CD1c-positive myeloid dendritic cell (primary cell): ENCODE measurements at regions not wholly inside any gene's neighbourhood (a gene's known extent, or its start where the extent isn't known, plus 50 kb on each side); places are given as distances from the start of the nearest gene placed in this dataset.

Experiments
- DNase-seq: peaks from one replicate; pipeline ENCODE4 v3.0.0-alpha.2; 2016; ENCODE audit errors: extremely low spot score

- DNase-seq = no peak
Measured at GRCh38 chr11:104433751-104434150, 269.8 kb upstream of the PDGFD start.

- DNase-seq = no peak
Measured at GRCh38 chr11:104432981-104433380, 269.0 kb upstream of the PDGFD start.

DNA sequence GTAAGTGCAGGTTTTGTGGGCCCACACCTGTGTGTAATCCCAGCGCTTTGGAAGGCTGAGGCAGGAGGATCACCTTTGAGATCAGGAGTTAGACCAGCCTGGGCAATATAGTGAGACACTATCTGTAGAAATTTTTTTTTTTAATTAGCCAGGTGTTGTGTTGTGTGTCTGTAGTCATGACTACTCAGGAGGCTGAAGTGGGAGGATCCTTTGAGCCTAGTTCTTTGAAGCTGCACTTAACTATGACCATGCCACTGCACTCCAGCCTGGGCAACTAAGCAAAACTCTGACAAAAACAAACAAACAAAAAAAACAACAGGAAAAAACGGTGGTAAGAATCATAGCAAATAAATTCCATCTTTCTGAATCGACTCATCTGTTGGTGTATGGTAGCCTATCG is 268.6 kb upstream of the PDGFD start:
- no peak for DNase-seq

DNA sequence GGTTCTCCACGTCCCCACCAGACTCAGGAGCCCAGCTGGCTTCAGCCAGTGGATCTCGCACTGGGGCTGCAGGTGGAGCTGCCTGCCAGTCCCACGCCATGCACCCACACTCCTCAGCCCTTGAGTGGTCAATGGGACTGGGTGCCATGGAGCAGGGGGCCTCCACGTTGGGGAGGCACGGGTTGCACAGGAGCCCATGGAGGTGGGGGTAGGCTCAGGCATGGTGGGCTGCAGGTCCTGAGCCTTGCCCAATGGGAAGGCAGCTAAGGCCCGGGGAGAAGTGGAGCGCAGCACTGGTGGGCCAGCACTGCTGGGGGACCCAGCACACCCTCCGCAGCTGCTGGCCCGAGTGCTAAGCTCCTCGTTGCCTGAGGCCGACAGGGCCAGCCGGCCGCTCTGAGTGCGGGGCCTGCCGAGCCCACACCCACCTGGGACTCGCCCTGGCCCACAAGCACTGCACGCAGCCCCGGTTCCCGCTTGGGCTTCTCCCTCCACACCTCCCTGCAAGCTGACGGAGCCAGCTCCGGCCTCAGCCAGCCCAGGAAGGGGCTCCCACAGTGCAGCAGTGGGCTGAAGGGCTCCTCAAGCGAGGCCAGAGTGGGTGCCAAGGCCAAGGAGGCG is 258.5 kb upstream of the PDGFD start:
- DNase-seq = no peak

DNA sequence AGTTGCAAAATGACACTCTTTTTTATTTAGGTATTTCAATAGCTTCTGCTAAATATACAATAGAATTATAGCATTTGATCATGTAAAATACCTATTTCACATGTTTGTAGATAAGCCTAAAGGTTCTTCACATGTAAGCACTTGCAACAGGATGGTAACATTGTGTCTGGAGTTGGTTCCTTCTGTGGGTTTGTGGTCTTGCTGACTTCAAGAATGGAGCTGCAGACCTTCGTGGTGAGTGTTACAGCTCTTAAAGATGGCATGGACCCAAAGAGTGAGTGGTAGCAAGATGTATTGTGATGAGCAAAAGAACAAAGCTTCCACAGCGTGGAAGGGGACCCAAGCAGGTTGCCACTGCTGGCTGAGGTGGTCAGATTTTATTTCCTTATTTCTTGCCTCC is 246.4 kb upstream of the PDGFD start:
- no peak for DNase-seq

GRCh38 chr11:104408630-104409029 is 244.7 kb upstream of the PDGFD start:
- DNase-seq = no peak

- no peak for DNase-seq
Measured at GRCh38 chr11:104405277-104405676, 241.3 kb upstream of the PDGFD start.

- no peak for DNase-seq
Measured at GRCh38 chr11:104404231-104405175, 240.6 kb upstream of the PDGFD start.

- DNase-seq = peak; percentile 12
Measured at GRCh38 chr11:104402812-104403521, 239.0 kb upstream of the PDGFD start.

- no peak for DNase-seq
Measured at GRCh38 chr11:104394508-104394907, 230.6 kb upstream of the PDGFD start.

GRCh38 chr11:104390651-104391050 is 226.7 kb upstream of the PDGFD start:
- DNase-seq = no peak

- no peak for DNase-seq
Measured at GRCh38 chr11:104385884-104386283, 221.9 kb upstream of the PDGFD start.

DNA sequence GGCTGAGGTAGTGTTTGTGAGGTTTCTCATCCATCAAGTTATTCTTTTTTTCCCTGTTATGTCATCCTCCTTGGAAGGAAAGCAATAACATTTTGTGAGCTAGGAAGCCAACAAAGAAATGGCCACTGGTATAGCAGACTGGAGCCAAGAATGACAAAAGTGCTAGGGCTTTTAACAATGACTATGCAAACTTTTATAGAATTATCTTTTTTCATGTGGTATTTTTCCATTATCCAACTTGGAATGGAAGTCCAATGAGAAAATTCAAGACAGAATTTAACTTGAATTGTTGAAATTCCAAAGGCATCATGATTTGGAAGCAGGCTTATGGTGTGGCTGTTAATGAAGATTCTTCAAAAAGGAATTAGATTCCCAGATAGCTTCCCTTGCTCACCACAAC is 216.4 kb upstream of the PDGFD start:
- DNase-seq = no peak

DNA sequence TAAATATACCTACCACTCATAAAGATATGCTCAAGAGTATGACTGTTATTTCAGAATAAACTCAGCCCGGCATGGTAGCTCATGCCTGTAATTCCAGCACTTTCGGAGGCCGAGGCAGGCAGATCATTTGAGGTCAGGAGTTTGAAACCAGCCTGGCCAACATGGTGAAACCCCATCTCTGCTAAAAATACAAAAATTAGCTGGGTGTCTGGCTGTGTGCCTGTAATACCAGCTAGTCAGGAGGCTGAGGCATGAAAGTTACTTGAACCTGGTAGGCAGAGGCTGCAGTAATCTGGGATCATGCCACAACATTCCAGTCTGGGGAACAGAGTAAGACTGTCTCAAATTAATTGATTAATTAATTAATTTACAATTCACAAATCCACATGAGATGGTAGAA is 208.2 kb upstream of the PDGFD start:
- DNase-seq = no peak

GRCh38 chr11:104370478-104370877 is 206.5 kb upstream of the PDGFD start:
- DNase-seq = no peak

DNA sequence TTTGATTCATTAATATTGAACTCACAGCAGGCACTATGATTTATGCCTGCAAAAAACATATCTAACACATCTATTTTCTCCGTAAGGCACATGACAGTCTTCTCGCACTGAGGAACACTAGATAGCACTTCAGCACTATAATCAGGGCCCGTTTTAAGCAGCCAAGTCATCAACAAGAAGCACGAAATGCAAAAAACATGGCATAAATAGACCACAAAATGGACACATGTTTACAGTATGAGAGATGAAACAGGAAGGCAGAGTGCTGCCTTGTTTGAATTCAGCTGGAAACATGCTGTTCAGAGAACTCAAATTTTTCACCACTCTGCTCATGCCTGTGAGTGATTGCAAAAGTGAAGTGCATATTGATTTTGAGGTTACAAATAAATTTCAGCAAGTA is 205.8 kb upstream of the PDGFD start:
- no peak for DNase-seq

DNA sequence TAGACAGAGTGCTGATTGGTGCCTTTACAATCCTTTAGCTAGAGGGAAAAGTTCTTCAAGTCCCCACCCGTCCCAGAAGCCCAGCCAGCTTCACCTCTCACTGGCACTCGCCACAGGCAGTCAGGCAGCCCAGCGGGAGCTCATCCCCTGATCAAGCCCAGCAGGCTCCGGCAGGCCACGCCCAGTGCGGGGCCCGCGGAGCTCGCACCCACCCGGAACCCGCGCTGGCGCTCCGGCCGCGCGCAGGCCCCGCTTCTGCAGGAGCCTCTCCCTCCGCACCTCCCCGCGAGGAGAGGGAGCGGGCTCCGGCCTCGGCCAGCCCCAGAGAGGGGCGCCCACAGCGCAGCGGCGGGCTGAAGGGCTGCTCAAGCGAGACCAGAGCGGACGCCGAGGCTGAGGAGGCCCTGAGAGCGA is 202.4 kb upstream of the PDGFD start:
- DNase-seq = no peak

GRCh38 chr11:104365676-104366075 is 201.7 kb upstream of the PDGFD start:
- no peak for DNase-seq

GRCh38 chr11:104361975-104362374 is 198.0 kb upstream of the PDGFD start:
- no peak for DNase-seq

GRCh38 chr11:104352036-104352435 is 188.1 kb upstream of the PDGFD start:
- no peak for DNase-seq

GRCh38 chr11:104343578-104343977 is 179.6 kb upstream of the PDGFD start:
- no peak for DNase-seq

GRCh38 chr11:104340590-104340989 is 176.6 kb upstream of the PDGFD start:
- DNase-seq = no peak

GRCh38 chr11:104339380-104339831 is 175.5 kb upstream of the PDGFD start:
- DNase-seq = no peak
